ENCODE measurements at regions not wholly inside any gene's neighbourhood (a gene's known extent, or its start where the extent isn't known, plus 50 kb on each side); places are given as distances from the start of the nearest gene placed in this dataset.

DNA sequence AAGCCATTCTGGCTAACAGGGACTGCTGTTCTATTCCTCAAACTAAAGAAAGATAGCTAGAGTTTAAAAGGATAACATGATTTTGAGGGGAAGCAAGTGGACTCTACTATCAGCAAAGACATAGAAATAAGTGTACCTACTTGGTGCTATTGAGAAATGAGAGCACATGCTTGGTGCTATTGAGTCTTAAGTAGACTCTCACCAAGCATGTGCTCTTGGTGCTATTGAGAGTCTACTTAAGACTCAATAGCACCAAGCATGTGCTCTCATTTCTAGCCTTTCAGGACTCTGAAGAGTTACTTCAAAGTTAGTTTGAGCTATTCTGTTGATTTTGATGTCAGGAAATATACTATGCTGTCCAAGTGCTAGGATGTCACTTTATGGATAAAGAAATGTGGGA is 733.0 kb upstream of the ZWINT start:
- no peak for DNase-seq
- ChIA-PET CTCF (no interaction called here), POLR2A (no interaction called here)
- Mint-ChIP-seq H3K27ac (ENCODE audit: unreplicated experiment) (no peak overlapping the region), H3K36me3 (ENCODE audit: insufficient read depth, unreplicated experiment) (no peaks in the 10 kb centered on the region), H3K4me1 (ENCODE audit: low read depth, unreplicated experiment) (no peaks in the 10 kb centered on the region), H3K4me3 (ENCODE audit: unreplicated experiment) (no peak overlapping the region), H3K9me3 (ENCODE audit: unreplicated experiment) (peaks cover 11% of the 10 kb centered on the region), H3K27me3 (ENCODE audit: insufficient read depth, unreplicated experiment) (no peaks in the 10 kb centered on the region)
- no peak for TF ChIP-seq CTCF (IDR thresholded peaks at IDR 0.05; ENCODE audit: insufficient read depth in 1 of 2, low read depth in 1 of 2, low read length in 1 of 2, severe bottlenecking in 1 of 2, unreplicated experiment in 1 of 2)
- no TSS peak for BruUV-seq (replicated peaks)
- intact Hi-C loops (cut with micrococcal nuclease; ENCODE audit: unreplicated experiment): no loop called here
- no peaks in the 10 kb centered on the region for H3K36me3 ChIP-seq (ENCODE audit: control insufficient read depth, insufficient read depth, low read length)
- no peaks in the 10 kb centered on the region for H3K4me1 ChIP-seq
- no peaks in the 10 kb centered on the region for H3K27me3 ChIP-seq (replicated peaks; ENCODE audit: control insufficient read depth, insufficient read depth, low read length)
- H3K9me3 ChIP-seq: no peaks in the 10 kb centered on the region
- H3K4me3 ChIP-seq (ENCODE audit: low read depth, low read length): no peak overlapping the region

DNA sequence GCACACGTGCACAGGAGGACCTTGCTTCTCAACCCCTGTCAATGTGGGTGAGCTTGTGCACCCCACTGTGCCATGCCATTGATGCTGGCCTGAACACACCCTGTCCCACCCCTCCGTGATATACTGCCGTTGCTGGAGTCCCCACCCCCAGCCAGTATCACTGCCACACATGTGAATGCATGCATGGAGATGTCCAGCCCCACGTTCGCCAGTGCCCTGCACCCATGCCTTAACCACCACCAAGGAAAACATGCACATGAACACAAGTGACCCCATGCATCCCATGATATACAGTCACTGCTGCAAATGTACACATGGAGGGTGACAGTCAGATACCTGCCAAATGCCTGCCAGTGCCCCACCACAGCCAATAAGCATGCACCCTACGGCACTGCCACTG is 692.5 kb upstream of the ZWINT start:
- Histone ChIP-seq H3K9me3 (no peaks in the 10 kb centered on the region; the same call in 1 of the 2 replicates), H3K4me3 (ENCODE audit: low read depth, low read length) (no peak overlapping the region), H3K27me3 (replicated peaks; ENCODE audit: control insufficient read depth, insufficient read depth, low read length) (no peaks in the 10 kb centered on the region), H3K36me3 (ENCODE audit: control insufficient read depth, insufficient read depth, low read length) (no peaks in the 10 kb centered on the region), H3K4me1 (peaks cover 7% of the 10 kb centered on the region; the same call in 1 of the 2 replicates)
- Mint-ChIP-seq H3K9me3 (ENCODE audit: unreplicated experiment) (peaks cover 11% of the 10 kb centered on the region), H3K27me3 (ENCODE audit: insufficient read depth, unreplicated experiment) (no peaks in the 10 kb centered on the region), H3K4me1 (ENCODE audit: low read depth, unreplicated experiment) (peaks cover 10% of the 10 kb centered on the region), H3K4me3 (ENCODE audit: unreplicated experiment) (no peak overlapping the region), H3K27ac (ENCODE audit: unreplicated experiment) (no peak overlapping the region), H3K36me3 (ENCODE audit: insufficient read depth, unreplicated experiment) (no peaks in the 10 kb centered on the region)
- BruUV-seq (replicated peaks): no TSS peak
- DNase-seq: no peak
- ChIA-PET POLR2A (no interaction called here), CTCF (no interaction called here)
- intact Hi-C loops (cut with micrococcal nuclease; ENCODE audit: unreplicated experiment): no loop called here
- TF ChIP-seq CTCF (IDR thresholded peaks at IDR 0.05; ENCODE audit: insufficient read depth in 1 of 2, low read depth in 1 of 2, low read length in 1 of 2, severe bottlenecking in 1 of 2, unreplicated experiment in 1 of 2): no peak

GRCh38 chr10:57049096-57049495 is 688.0 kb upstream of the ZWINT start:
- CTCF ChIA-PET: no interaction called here

More at GRCh38 chr10:57049096-57049495, 688.0 kb upstream of the ZWINT start:
- Mint-ChIP-seq H3K4me1 (ENCODE audit: low read depth, unreplicated experiment) (peaks cover 10% of the 10 kb centered on the region), H3K9me3 (ENCODE audit: unreplicated experiment) (peaks cover 6% of the 10 kb centered on the region), H3K36me3 (ENCODE audit: insufficient read depth, unreplicated experiment) (no peaks in the 10 kb centered on the region), H3K27ac (ENCODE audit: unreplicated experiment) (no peak overlapping the region), H3K4me3 (ENCODE audit: unreplicated experiment) (no peak overlapping the region), H3K27me3 (ENCODE audit: insufficient read depth, unreplicated experiment) (no peaks in the 10 kb centered on the region)
- peaks cover 7% of the 10 kb centered on the region; the same call in 1 of the 2 replicates for H3K4me1 ChIP-seq
- no peak for DNase-seq
- H3K36me3 ChIP-seq (ENCODE audit: control insufficient read depth, insufficient read depth, low read length): no peaks in the 10 kb centered on the region
- POLR2A ChIA-PET: no interaction called here
- intact Hi-C loops (cut with micrococcal nuclease; ENCODE audit: unreplicated experiment): no loop called here
- H3K9me3 ChIP-seq: no peaks in the 10 kb centered on the region
- no peak overlapping the region for H3K4me3 ChIP-seq (ENCODE audit: low read depth, low read length)
- no peaks in the 10 kb centered on the region for H3K27me3 ChIP-seq (replicated peaks; ENCODE audit: control insufficient read depth, insufficient read depth, low read length)
- BruUV-seq (replicated peaks): no TSS peak
- no peak for TF ChIP-seq CTCF (IDR thresholded peaks at IDR 0.05; ENCODE audit: insufficient read depth in 1 of 2, low read depth in 1 of 2, low read length in 1 of 2, severe bottlenecking in 1 of 2, unreplicated experiment in 1 of 2)

Measured in Caco-2 (cell line).